ENCODE measurements at regions not wholly inside any gene's neighbourhood (a gene's known extent, or its start where the extent isn't known, plus 50 kb on each side); places are given as distances from the start of the nearest gene placed in this dataset.

- Histone ChIP-seq H2BK12ac (ENCODE audit: low read length) (no peak overlapping the region), H2BK15ac (ENCODE audit: low read length) (no peak overlapping the region), H2BK5ac (ENCODE audit: low read length) (no peak overlapping the region), H3K9ac (ENCODE audit: low read depth, low read length, poor library complexity) (no peak overlapping the region), H4K8ac (ENCODE audit: low read depth, low read length) (no peak overlapping the region), H3K36me3 (replicated peaks in 1 of 2; ENCODE audit: control insufficient read depth in 2 of 2, insufficient read depth in 2 of 2, low read length in 2 of 2) (no peaks in the 10 kb centered on the region), H4K91ac (ENCODE audit: low read depth, low read length, poor library complexity) (no peak overlapping the region), H3K4me2 (ENCODE audit: insufficient read depth, low read length, poor library complexity, severe bottlenecking) (no peak overlapping the region), H3K4ac (ENCODE audit: low read length) (no peak overlapping the region), H3K27me3 (ENCODE audit: control insufficient read depth in 3 of 3, insufficient read depth in 3 of 3, low read depth in 1 of 3, low read length in 3 of 3) (no peaks in the 10 kb centered on the region), H3K4me3 (ENCODE audit: low read length in 2 of 2) (no peak overlapping the region), H3K79me1 (ENCODE audit: low read depth, low read length) (no peaks in the 10 kb centered on the region), H3K18ac (ENCODE audit: low read length) (no peak overlapping the region), H2AFZ (ENCODE audit: low read length) (no peak overlapping the region), H2BK120ac (ENCODE audit: low read depth, low read length) (no peak overlapping the region), H3K23ac (ENCODE audit: low read depth, low read length, poor library complexity) (no peak overlapping the region), H3K4me1 (ENCODE audit: control insufficient read depth in 2 of 2, insufficient read depth in 1 of 2, low read depth in 1 of 2, low read length in 2 of 2) (peaks cover 0 to 1% of the 10 kb centered on the region in 2 donors), H3K27ac (replicated peaks; ENCODE audit: low read length) (no peak overlapping the region), H2AK5ac (ENCODE audit: low read depth, low read length) (no peak overlapping the region), H3K14ac (ENCODE audit: low read length) (no peak overlapping the region), H3K9me3 (replicated peaks in 1 of 2; ENCODE audit: control insufficient read depth in 2 of 2, insufficient read depth in 1 of 2, low read depth in 1 of 2, low read length in 2 of 2) (no peaks in the 10 kb centered on the region)
- no peak for DNase-seq (ENCODE audit: low spot score)
- no CpG with 5 or more reads among the region's 3 CpGs for WGBS, 2 donors (ENCODE audit: extremely low coverage in 2 of 2, insufficient read length in 2 of 2, insufficient replicate concordance in 1 of 2)
Observed at GRCh38 chr9:626596-626995, 214.9 kb upstream of the DMRT1 start.

GRCh38 chr9:627336-627970, 214.0 kb upstream of the DMRT1 start:
- Histone ChIP-seq H3K4ac (ENCODE audit: low read length) (no peak overlapping the region), H3K36me3 (replicated peaks in 1 of 2; ENCODE audit: control insufficient read depth in 2 of 2, insufficient read depth in 2 of 2, low read length in 2 of 2) (no peaks in the 10 kb centered on the region), H3K79me1 (ENCODE audit: low read depth, low read length) (no peaks in the 10 kb centered on the region), H3K4me1 (ENCODE audit: control insufficient read depth in 2 of 2, insufficient read depth in 1 of 2, low read depth in 1 of 2, low read length in 2 of 2) (no peaks in the 10 kb centered on the region), H3K9me3 (replicated peaks in 1 of 2; ENCODE audit: control insufficient read depth in 2 of 2, insufficient read depth in 1 of 2, low read depth in 1 of 2, low read length in 2 of 2) (no peaks in the 10 kb centered on the region), H3K18ac (ENCODE audit: low read length) (no peak overlapping the region), H3K23ac (ENCODE audit: low read depth, low read length, poor library complexity) (no peak overlapping the region), H4K91ac (ENCODE audit: low read depth, low read length, poor library complexity) (no peak overlapping the region), H2BK5ac (ENCODE audit: low read length) (no peak overlapping the region), H3K4me2 (ENCODE audit: insufficient read depth, low read length, poor library complexity, severe bottlenecking) (no peak overlapping the region), H2BK120ac (ENCODE audit: low read depth, low read length) (no peak overlapping the region), H2BK15ac (ENCODE audit: low read length) (no peak overlapping the region), H4K8ac (ENCODE audit: low read depth, low read length) (no peak overlapping the region), H2AFZ (ENCODE audit: low read length) (no peak overlapping the region), H3K4me3 (ENCODE audit: low read length in 2 of 2) (no peak overlapping the region), H2AK5ac (ENCODE audit: low read depth, low read length) (no peak overlapping the region), H3K9ac (ENCODE audit: low read depth, low read length, poor library complexity) (no peak overlapping the region), H3K27me3 (ENCODE audit: control insufficient read depth in 3 of 3, insufficient read depth in 3 of 3, low read depth in 1 of 3, low read length in 3 of 3) (no peaks in the 10 kb centered on the region), H3K27ac (replicated peaks; ENCODE audit: low read length) (no peak overlapping the region), H3K14ac (ENCODE audit: low read length) (no peak overlapping the region), H2BK12ac (ENCODE audit: low read length) (no peak overlapping the region)
- no peak for DNase-seq (ENCODE audit: low spot score)
- WGBS, 2 donors (ENCODE audit: extremely low coverage in 2 of 2, insufficient read length in 2 of 2, insufficient replicate concordance in 1 of 2), result no CpG with 5 or more reads among the region's 2 CpGs

GRCh38 chr9:629146-629545, 212.4 kb upstream of the DMRT1 start:
- H3K79me1 ChIP-seq (ENCODE audit: low read depth, low read length), result no peaks in the 10 kb centered on the region
- H3K36me3 ChIP-seq (replicated peaks in 1 of 2; ENCODE audit: control insufficient read depth in 2 of 2, insufficient read depth in 2 of 2, low read length in 2 of 2), result no peaks in the 10 kb centered on the region
- H3K4me1 ChIP-seq (ENCODE audit: control insufficient read depth in 2 of 2, insufficient read depth in 1 of 2, low read depth in 1 of 2, low read length in 2 of 2), result no peaks in the 10 kb centered on the region
- H3K23ac ChIP-seq (ENCODE audit: low read depth, low read length, poor library complexity), result no peak overlapping the region
- no peak overlapping the region for H3K18ac ChIP-seq (ENCODE audit: low read length)
- no peak overlapping the region for H2AK5ac ChIP-seq (ENCODE audit: low read depth, low read length)
- no peak overlapping the region for H2BK15ac ChIP-seq (ENCODE audit: low read length)
- H2BK5ac ChIP-seq (ENCODE audit: low read length), result no peak overlapping the region
- no peak overlapping the region for H2BK120ac ChIP-seq (ENCODE audit: low read depth, low read length)
- H4K8ac ChIP-seq (ENCODE audit: low read depth, low read length), result no peak overlapping the region
- no peak overlapping the region for H3K27ac ChIP-seq (replicated peaks; ENCODE audit: low read length)
- no peak overlapping the region for H3K4me2 ChIP-seq (ENCODE audit: insufficient read depth, low read length, poor library complexity, severe bottlenecking)
- H3K9me3 ChIP-seq (replicated peaks in 1 of 2; ENCODE audit: control insufficient read depth in 2 of 2, insufficient read depth in 1 of 2, low read depth in 1 of 2, low read length in 2 of 2), result peaks cover 0 to 1% of the 10 kb centered on the region in 2 donors
- no CpG with 5 or more reads among the region's 3 CpGs for WGBS, 2 donors (ENCODE audit: extremely low coverage in 2 of 2, insufficient read length in 2 of 2, insufficient replicate concordance in 1 of 2)
- no peak for DNase-seq (ENCODE audit: low spot score)
- no peak overlapping the region for H3K14ac ChIP-seq (ENCODE audit: low read length)
- no peak overlapping the region for H2AFZ ChIP-seq (ENCODE audit: low read length)
- H3K9ac ChIP-seq (ENCODE audit: low read depth, low read length, poor library complexity), result no peak overlapping the region
- no peaks in the 10 kb centered on the region for H3K27me3 ChIP-seq (ENCODE audit: control insufficient read depth in 3 of 3, insufficient read depth in 3 of 3, low read depth in 1 of 3, low read length in 3 of 3)
- no peak overlapping the region for H2BK12ac ChIP-seq (ENCODE audit: low read length)
- no peak overlapping the region for H3K4me3 ChIP-seq (ENCODE audit: low read length in 2 of 2)
- no peak overlapping the region for H4K91ac ChIP-seq (ENCODE audit: low read depth, low read length, poor library complexity)
- no peak overlapping the region for H3K4ac ChIP-seq (ENCODE audit: low read length)

- H3K36me3 ChIP-seq (replicated peaks in 1 of 2; ENCODE audit: control insufficient read depth in 2 of 2, insufficient read depth in 2 of 2, low read length in 2 of 2), result no peaks in the 10 kb centered on the region
- H3K79me1 ChIP-seq (ENCODE audit: low read depth, low read length), result no peaks in the 10 kb centered on the region
- H3K4ac ChIP-seq (ENCODE audit: low read length), result no peak overlapping the region
- no peak overlapping the region for H2BK15ac ChIP-seq (ENCODE audit: low read length)
- H2AFZ ChIP-seq (ENCODE audit: low read length), result no peak overlapping the region
- H3K4me2 ChIP-seq (ENCODE audit: insufficient read depth, low read length, poor library complexity, severe bottlenecking), result no peak overlapping the region
- H3K14ac ChIP-seq (ENCODE audit: low read length), result no peak overlapping the region
- H3K18ac ChIP-seq (ENCODE audit: low read length), result no peak overlapping the region
- no peak overlapping the region for H2BK12ac ChIP-seq (ENCODE audit: low read length)
- H2AK5ac ChIP-seq (ENCODE audit: low read depth, low read length), result no peak overlapping the region
- no peak overlapping the region for H2BK120ac ChIP-seq (ENCODE audit: low read depth, low read length)
- no peak overlapping the region for H3K4me3 ChIP-seq (ENCODE audit: low read length in 2 of 2)
- WGBS, 2 donors (ENCODE audit: extremely low coverage in 2 of 2, insufficient read length in 2 of 2, insufficient replicate concordance in 1 of 2), result no CpG with 5 or more reads among the region's 7 CpGs
- no peak overlapping the region for H3K27ac ChIP-seq (replicated peaks; ENCODE audit: low read length)
- H4K91ac ChIP-seq (ENCODE audit: low read depth, low read length, poor library complexity), result no peak overlapping the region
- H3K9ac ChIP-seq (ENCODE audit: low read depth, low read length, poor library complexity), result no peak overlapping the region
- H2BK5ac ChIP-seq (ENCODE audit: low read length), result no peak overlapping the region
- DNase-seq (ENCODE audit: low spot score), result no peak
- H3K4me1 ChIP-seq (ENCODE audit: control insufficient read depth in 2 of 2, insufficient read depth in 1 of 2, low read depth in 1 of 2, low read length in 2 of 2), result no peaks in the 10 kb centered on the region
- no peak overlapping the region for H3K23ac ChIP-seq (ENCODE audit: low read depth, low read length, poor library complexity)
- peaks cover 0 to 5% of the 10 kb centered on the region in 2 donors for H3K9me3 ChIP-seq (replicated peaks in 1 of 2; ENCODE audit: control insufficient read depth in 2 of 2, insufficient read depth in 1 of 2, low read depth in 1 of 2, low read length in 2 of 2)
- no peaks in the 10 kb centered on the region for H3K27me3 ChIP-seq (ENCODE audit: control insufficient read depth in 3 of 3, insufficient read depth in 3 of 3, low read depth in 1 of 3, low read length in 3 of 3)
- no peak overlapping the region for H4K8ac ChIP-seq (ENCODE audit: low read depth, low read length)
Observed at GRCh38 chr9:630817-631216, 210.7 kb upstream of the DMRT1 start.

Data from neuronal stem cell (in vitro differentiated cells).